Fibroblast of the aortic adventitia (primary cell): ENCODE measurements at regions not wholly inside any gene's neighbourhood (a gene's known extent, or its start where the extent isn't known, plus 50 kb on each side); places are given as distances from the start of the nearest gene placed in this dataset.

Experiments used
- DNase-seq: peaks from one replicate; pipeline ENCODE4 v3.0.0-alpha.2; 2010; ENCODE audit warnings: low read depth
- H3K4me3 ChIP-seq: 2 replicates; pipeline ENCODE4 v1.5.1; 2011; ENCODE audit warnings: low read depth, mild to moderate bottlenecking, control low read depth, low read length, moderate library complexity
- TF ChIP-seq, protein P1 (sequence below): IDR thresholded peaks from 2 replicates; pipeline ENCODE4 v1.5.1; 2011; ENCODE audit warnings: mild to moderate bottlenecking, low read length, control low read depth, inconsistent platforms; ENCODE audit not compliant: insufficient read depth

- TF ChIP-seq, protein P1, sequence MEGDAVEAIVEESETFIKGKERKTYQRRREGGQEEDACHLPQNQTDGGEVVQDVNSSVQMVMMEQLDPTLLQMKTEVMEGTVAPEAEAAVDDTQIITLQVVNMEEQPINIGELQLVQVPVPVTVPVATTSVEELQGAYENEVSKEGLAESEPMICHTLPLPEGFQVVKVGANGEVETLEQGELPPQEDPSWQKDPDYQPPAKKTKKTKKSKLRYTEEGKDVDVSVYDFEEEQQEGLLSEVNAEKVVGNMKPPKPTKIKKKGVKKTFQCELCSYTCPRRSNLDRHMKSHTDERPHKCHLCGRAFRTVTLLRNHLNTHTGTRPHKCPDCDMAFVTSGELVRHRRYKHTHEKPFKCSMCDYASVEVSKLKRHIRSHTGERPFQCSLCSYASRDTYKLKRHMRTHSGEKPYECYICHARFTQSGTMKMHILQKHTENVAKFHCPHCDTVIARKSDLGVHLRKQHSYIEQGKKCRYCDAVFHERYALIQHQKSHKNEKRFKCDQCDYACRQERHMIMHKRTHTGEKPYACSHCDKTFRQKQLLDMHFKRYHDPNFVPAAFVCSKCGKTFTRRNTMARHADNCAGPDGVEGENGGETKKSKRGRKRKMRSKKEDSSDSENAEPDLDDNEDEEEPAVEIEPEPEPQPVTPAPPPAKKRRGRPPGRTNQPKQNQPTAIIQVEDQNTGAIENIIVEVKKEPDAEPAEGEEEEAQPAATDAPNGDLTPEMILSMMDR = no peak
- H3K4me3 ChIP-seq = no peak overlapping the region
- DNase-seq = no peak
Observed at GRCh38 chr7:115406219-115406618, 484.3 kb downstream of the MDFIC start.

DNA sequence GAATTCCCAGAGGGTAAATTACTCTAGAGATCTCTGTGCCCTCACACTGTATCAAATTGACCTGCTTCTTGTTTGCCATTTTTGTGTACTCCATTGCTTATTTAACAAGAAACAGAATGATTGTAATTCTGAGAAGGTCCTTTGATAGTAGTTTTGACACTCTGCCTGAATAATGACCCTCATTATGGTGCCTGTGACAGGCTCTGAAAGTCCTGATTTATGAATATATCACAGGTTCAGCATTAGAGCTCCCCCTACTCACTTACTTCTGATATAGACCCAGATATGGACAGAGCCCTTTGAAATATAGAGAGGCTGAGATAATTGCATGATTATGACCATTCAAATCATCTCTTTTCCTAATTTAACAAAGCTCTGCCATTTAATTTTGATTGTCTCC lies 465.2 kb downstream of the MDFIC start:
- DNase-seq = no peak
- H3K4me3 ChIP-seq = no peak overlapping the region
- TF ChIP-seq, protein P1 = no peak

DNA sequence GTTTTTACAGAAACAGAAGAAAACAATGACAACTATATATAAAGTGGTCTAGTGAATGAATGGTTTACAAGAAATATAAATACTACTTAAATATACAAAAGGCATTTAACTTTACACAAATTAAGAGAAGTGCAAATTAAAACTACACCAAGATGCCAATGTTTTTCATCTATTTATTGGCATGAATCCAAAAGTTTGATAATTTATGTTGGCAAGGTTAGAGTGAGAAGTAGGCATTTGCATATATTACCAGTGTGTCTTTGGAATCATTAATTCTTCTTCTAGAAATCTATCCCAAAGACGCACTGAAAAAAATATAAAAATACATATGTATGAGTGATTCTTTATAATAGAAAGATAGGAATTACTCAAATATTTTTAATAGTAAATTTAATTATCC lies 457.4 kb downstream of the MDFIC start:
- TF ChIP-seq, protein P1 = no peak
- no peak for DNase-seq
- H3K4me3 ChIP-seq = no peak overlapping the region

DNA sequence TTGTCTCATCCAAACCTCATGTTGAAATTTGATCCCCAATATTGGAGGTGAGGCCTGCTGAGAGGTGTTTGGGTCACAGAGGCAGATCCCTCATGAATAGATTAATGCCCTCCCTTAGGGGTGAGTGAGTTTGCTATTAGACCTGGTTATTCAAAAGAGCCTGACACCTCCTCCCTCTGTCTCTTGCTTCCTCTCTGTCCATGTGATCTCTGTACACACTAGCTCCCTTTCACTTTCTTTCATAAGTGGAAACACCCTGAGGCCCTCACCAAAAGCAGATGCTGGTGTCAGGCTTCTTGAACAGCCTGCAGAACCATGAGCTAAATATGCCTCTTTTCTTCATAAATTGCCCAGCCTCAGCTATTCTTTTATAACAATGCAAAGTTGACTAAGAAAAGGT lies 447.1 kb downstream of the MDFIC start:
- TF ChIP-seq, protein P1 = no peak

DNA sequence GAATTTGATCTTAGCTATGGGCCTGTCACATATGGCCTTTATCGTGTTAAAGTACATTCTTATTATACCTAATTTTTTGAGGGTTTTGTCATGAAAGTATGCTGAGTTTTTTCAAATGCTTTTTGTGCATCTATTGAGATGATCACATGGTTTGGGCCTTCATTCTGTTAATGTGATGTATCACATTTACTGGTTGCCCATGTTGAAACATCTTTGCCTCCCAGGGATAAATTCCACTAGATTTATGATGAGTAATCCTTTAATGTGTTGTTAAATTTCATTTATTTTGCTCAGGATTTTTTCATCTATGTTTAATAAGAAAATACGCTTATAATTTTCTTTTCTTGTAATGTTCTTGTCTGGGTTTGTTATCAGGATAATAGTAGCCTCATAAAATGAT lies 442.0 kb downstream of the MDFIC start:
- H3K4me3 ChIP-seq = no peak overlapping the region
- DNase-seq = peak; percentile 7
- TF ChIP-seq, protein P1 = no peak

More for the DNA sequence above, 447.1 kb downstream of the MDFIC start:
- DNase-seq = no peak
- no peak overlapping the region for H3K4me3 ChIP-seq

GRCh38 chr7:115359955-115360354 lies 438.1 kb downstream of the MDFIC start:
- TF ChIP-seq, protein P1 = no peak
- peak; percentile 11 for DNase-seq
- no peak overlapping the region for H3K4me3 ChIP-seq

DNA sequence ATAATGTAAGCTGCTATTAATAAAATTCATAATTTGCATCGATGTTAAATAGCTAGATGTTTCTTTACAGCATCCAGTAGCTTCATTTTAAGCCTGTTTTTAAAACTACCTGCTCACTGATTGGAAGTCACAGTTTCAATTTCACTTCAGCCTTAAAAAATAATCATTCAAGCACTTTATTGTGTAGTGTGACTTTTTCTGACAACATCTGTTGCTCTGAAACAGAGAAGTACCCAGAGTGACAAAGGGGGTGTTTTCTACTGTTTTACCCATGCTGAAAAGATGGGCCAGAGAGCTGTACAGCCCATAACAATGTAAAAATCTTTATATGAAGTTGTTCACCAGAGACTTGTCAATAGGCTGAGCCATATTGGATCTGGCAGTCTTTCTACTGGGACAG lies 437.2 kb downstream of the MDFIC start:
- no peak for DNase-seq
- H3K4me3 ChIP-seq = no peak overlapping the region
- TF ChIP-seq, protein P1 = no peak
